ENCODE measurements at regions not wholly inside any gene's neighbourhood (a gene's known extent, or its start where the extent isn't known, plus 50 kb on each side); places are given as distances from the start of the nearest gene placed in this dataset.

GRCh38 chr16:85541619-85541979 is 71.5 kb upstream of the GSE1 start:
- Histone ChIP-seq H3K27ac (ENCODE audit: control insufficient read depth, insufficient read depth, low read length) (no peak overlapping the region), H3K79me2 (ENCODE audit: control insufficient read depth, insufficient read depth, low read length) (no peaks in the 10 kb centered on the region), H3K4me3 (ENCODE audit: control insufficient read depth in 2 of 3, extremely low read depth in 1 of 3, insufficient read depth in 2 of 3, low read depth in 1 of 3, low read length in 3 of 3) (no peak overlapping the region), H3K36me3 (ENCODE audit: control insufficient read depth in 2 of 2, extremely low read depth in 1 of 2, insufficient read depth in 2 of 2, low read length in 2 of 2) (no peaks in the 10 kb centered on the region), H3K9me1 (ENCODE audit: control insufficient read depth, extremely low read depth, insufficient read depth, low read length) (no peaks in the 10 kb centered on the region), H3K9ac (ENCODE audit: control insufficient read depth, extremely low read depth, insufficient read depth, low read length) (no peak overlapping the region), H3K27me3 (ENCODE audit: control insufficient read depth, extremely low read depth, insufficient read depth, low read length) (peaks cover 11% of the 10 kb centered on the region), H2AFZ (ENCODE audit: control insufficient read depth, low read length) (no peak overlapping the region), H4K20me1 (ENCODE audit: control insufficient read depth, extremely low read depth, insufficient read depth, low read length) (no peaks in the 10 kb centered on the region), H3K9me3 (ENCODE audit: control insufficient read depth, low read depth, low read length) (peaks cover 4% of the 10 kb centered on the region), H3K4me2 (ENCODE audit: control insufficient read depth, extremely low read depth, insufficient read depth, low read depth, low read length) (no peak overlapping the region), H3K4me1 (ENCODE audit: control insufficient read depth, extremely low read depth, insufficient read depth, low read length) (peaks cover 5% of the 10 kb centered on the region)
- TF ChIP-seq CTCF (optimal IDR thresholded peaks at IDR 0.05 in 1 of 3, IDR thresholded peaks at IDR 0.05 in 1 of 3, conservative IDR thresholded peaks at IDR 0.05 in 1 of 3; ENCODE audit: extremely low read depth in 1 of 3, insufficient read depth in 2 of 3, low read length in 3 of 3) (no peak), EZH2 (IDR thresholded peaks at IDR 0.05; ENCODE audit: low read length) (no peak)
- no peak for DNase-seq (ENCODE audit: low read depth, low spot score)
- no peak for FAIRE-seq
- dilution Hi-C loops (cut with MboI; ENCODE audit: extremely low pct_ligation_motif_present, low sequenced_read_pairs): no loop called here

- Histone ChIP-seq H3K27me3 (ENCODE audit: control insufficient read depth, extremely low read depth, insufficient read depth, low read length) (peaks cover 11% of the 10 kb centered on the region), H3K27ac (ENCODE audit: control insufficient read depth, insufficient read depth, low read length) (no peak overlapping the region), H3K79me2 (ENCODE audit: control insufficient read depth, insufficient read depth, low read length) (no peaks in the 10 kb centered on the region), H3K4me1 (ENCODE audit: control insufficient read depth, extremely low read depth, insufficient read depth, low read length) (peaks cover 5% of the 10 kb centered on the region), H4K20me1 (ENCODE audit: control insufficient read depth, extremely low read depth, insufficient read depth, low read length) (no peaks in the 10 kb centered on the region), H2AFZ (ENCODE audit: control insufficient read depth, low read length) (no peak overlapping the region), H3K4me2 (ENCODE audit: control insufficient read depth, extremely low read depth, insufficient read depth, low read depth, low read length) (peak overlapping the region; percentile 14), H3K9ac (ENCODE audit: control insufficient read depth, extremely low read depth, insufficient read depth, low read length) (no peak overlapping the region), H3K9me1 (ENCODE audit: control insufficient read depth, extremely low read depth, insufficient read depth, low read length) (no peaks in the 10 kb centered on the region), H3K4me3 (ENCODE audit: control insufficient read depth in 2 of 3, extremely low read depth in 1 of 3, insufficient read depth in 2 of 3, low read depth in 1 of 3, low read length in 3 of 3) (no peak overlapping the region), H3K36me3 (ENCODE audit: control insufficient read depth in 2 of 2, extremely low read depth in 1 of 2, insufficient read depth in 2 of 2, low read length in 2 of 2) (no peaks in the 10 kb centered on the region), H3K9me3 (ENCODE audit: control insufficient read depth, low read depth, low read length) (peaks cover 4% of the 10 kb centered on the region)
- FAIRE-seq (no peak), DNase-seq (ENCODE audit: low read depth, low spot score) (no peak)
- dilution Hi-C loops (cut with MboI; ENCODE audit: extremely low pct_ligation_motif_present, low sequenced_read_pairs): no loop called here
- TF ChIP-seq EZH2 (IDR thresholded peaks at IDR 0.05; ENCODE audit: low read length) (no peak), CTCF (optimal IDR thresholded peaks at IDR 0.05 in 1 of 3, IDR thresholded peaks at IDR 0.05 in 1 of 3, conservative IDR thresholded peaks at IDR 0.05 in 1 of 3; ENCODE audit: extremely low read depth in 1 of 3, insufficient read depth in 2 of 3, low read length in 3 of 3) (no peak)
These were observed 70.9 kb upstream of the GSE1 start for GRCh38 chr16:85541980-85542900.
